ENCODE measurements at regions not wholly inside any gene's neighbourhood (a gene's known extent, or its start where the extent isn't known, plus 50 kb on each side); places are given as distances from the start of the nearest gene placed in this dataset.

- TF ChIP-seq CHD7 (IDR thresholded peaks at IDR 0.05; ENCODE audit: insufficient replicate concordance, low read length), result no peak
- no peak for TF ChIP-seq EP300 (IDR thresholded peaks at IDR 0.05; ENCODE audit: borderline replicate concordance in 1 of 2, low read depth in 2 of 2, low read length in 2 of 2)
- no peak for TF ChIP-seq KDM1A (IDR thresholded peaks at IDR 0.05; ENCODE audit: borderline replicate concordance, low read length)
- TF ChIP-seq MAFK (IDR thresholded peaks at IDR 0.05; ENCODE audit: low read depth, low read length), result no peak
- no peak for TF ChIP-seq RNF2 (IDR thresholded peaks at IDR 0.05; ENCODE audit: borderline replicate concordance, low read depth, low read length, missing control alignments, poor library complexity, severe bottlenecking)
- TF ChIP-seq JUND (IDR thresholded peaks at IDR 0.05; ENCODE audit: low read length), result no peak
- TF ChIP-seq ZNF274 (IDR thresholded peaks at IDR 0.05; ENCODE audit: borderline replicate concordance, extremely low read depth, low read length), result no peak
- no peak for TF ChIP-seq SAP30 (IDR thresholded peaks at IDR 0.05; ENCODE audit: insufficient read depth, insufficient replicate concordance, low read length)
- no peak for TF ChIP-seq CBX5 (IDR thresholded peaks at IDR 0.05; ENCODE audit: low read depth, low read length)
These were observed 937.8 kb downstream of the PCDH7 start (continued) for GRCh38 chr4:31657859-31658570.
